A673 (cell line): ENCODE measurements at regions not wholly inside any gene's neighbourhood (a gene's known extent, or its start where the extent isn't known, plus 50 kb on each side); places are given as distances from the start of the nearest gene placed in this dataset.

Experiments
- BruUV-seq: library from RNA; stranded (reverse); fragments of 400-500 nt; replicated peaks from 2 replicates; lab custom pipeline; 2021; lab: Mats Ljungman, UMichigan
- CTCF ChIA-PET: fragments of 300-600 bp; sonication (Branson Sonifier 250); formaldehyde crosslinking; loops from one replicate; lab custom pipeline; 2022; ENCODE audit warnings: antibody characterized with exemption; lab: Charles Lee
- POLR2A ChIA-PET: fragments of 300-600 bp; sonication (Branson Sonifier 250); formaldehyde crosslinking; loops from one replicate; lab custom pipeline; 2022; ENCODE audit warnings: antibody characterized with exemption; ENCODE audit not compliant: low non-redundant PET; lab: Charles Lee
- DNase-seq: peaks from one replicate; pipeline ENCODE4 v3.0.0-alpha.2; 2015; ENCODE audit warnings: low spot score
- H3K27ac ChIP-seq: fragments of 200-600 bp; sonication (generic); 2 replicates; pipeline ENCODE4 v1.5.1; 2016; ENCODE audit warnings: mixed run types, low read depth, mild to moderate bottlenecking, mixed read lengths, antibody characterized with exemption, low read length; ENCODE audit not compliant: poor library complexity, severe bottlenecking
- H3K27me3 ChIP-seq: fragments of 200-600 bp; sonication (generic); replicated peaks from 2 replicates; pipeline ENCODE4 v1.6.1; 2017; ENCODE audit warnings: mixed run types, low read depth, mild to moderate bottlenecking, mixed read lengths, antibody characterized with exemption, low read length; ENCODE audit not compliant: insufficient read depth, poor library complexity
- H3K36me3 ChIP-seq: fragments of 200-600 bp; sonication (generic); 2 replicates; pipeline ENCODE4 v1.6.1; 2016; ENCODE audit warnings: mixed run types, mild to moderate bottlenecking, mixed read lengths, antibody characterized with exemption, low read length; ENCODE audit not compliant: insufficient read depth, poor library complexity, severe bottlenecking
- H3K4me1 ChIP-seq: fragments of 200-600 bp; sonication (generic); 2 replicates; pipeline ENCODE4 v1.6.1; 2017; ENCODE audit warnings: mixed run types, mild to moderate bottlenecking, mixed read lengths, antibody characterized with exemption, low read length; ENCODE audit not compliant: insufficient read depth, poor library complexity, severe bottlenecking
- H3K4me3 ChIP-seq: fragments of 200-600 bp; sonication (generic); 2 replicates; pipeline ENCODE4 v1.5.1; 2016; ENCODE audit warnings: low read depth, mixed run types, mild to moderate bottlenecking, mixed read lengths, low read length; ENCODE audit not compliant: poor library complexity, severe bottlenecking
- H3K9me3 ChIP-seq: fragments of 200-600 bp; sonication (generic); 2 replicates; pipeline ENCODE4 v1.6.1; 2016; ENCODE audit warnings: mixed run types, low read depth, mild to moderate bottlenecking, mixed read lengths, antibody characterized with exemption, low read length; ENCODE audit not compliant: poor library complexity, severe bottlenecking
- EZH2 ChIP-seq: fragments of 200-600 bp; sonication (generic); IDR thresholded peaks from 2 replicates; pipeline ENCODE4 v1.6.1; 2017; ENCODE audit warnings: borderline replicate concordance, low read depth, mild to moderate bottlenecking, mixed read lengths, antibody characterized with exemption, low read length; ENCODE audit not compliant: poor library complexity, severe bottlenecking
- intact Hi-C: fragments of 100-400 bp; cut with micrococcal nuclease; formaldehyde crosslinking; loops from one replicate; pipeline ENCODE4 v1.10.0; 2022; ENCODE audit not compliant: unreplicated experiment
- TF ChIP-seq, protein P1 (sequence below): fragments of 300-800, 200-600 bp; sonication (generic); conservative IDR thresholded peaks from 2 replicates; pipeline ENCODE4 v1.5.1; 2017; ENCODE audit warnings: low read depth, mild to moderate bottlenecking, antibody characterized with exemption, low read length, moderate library complexity, mixed read lengths

DNA sequence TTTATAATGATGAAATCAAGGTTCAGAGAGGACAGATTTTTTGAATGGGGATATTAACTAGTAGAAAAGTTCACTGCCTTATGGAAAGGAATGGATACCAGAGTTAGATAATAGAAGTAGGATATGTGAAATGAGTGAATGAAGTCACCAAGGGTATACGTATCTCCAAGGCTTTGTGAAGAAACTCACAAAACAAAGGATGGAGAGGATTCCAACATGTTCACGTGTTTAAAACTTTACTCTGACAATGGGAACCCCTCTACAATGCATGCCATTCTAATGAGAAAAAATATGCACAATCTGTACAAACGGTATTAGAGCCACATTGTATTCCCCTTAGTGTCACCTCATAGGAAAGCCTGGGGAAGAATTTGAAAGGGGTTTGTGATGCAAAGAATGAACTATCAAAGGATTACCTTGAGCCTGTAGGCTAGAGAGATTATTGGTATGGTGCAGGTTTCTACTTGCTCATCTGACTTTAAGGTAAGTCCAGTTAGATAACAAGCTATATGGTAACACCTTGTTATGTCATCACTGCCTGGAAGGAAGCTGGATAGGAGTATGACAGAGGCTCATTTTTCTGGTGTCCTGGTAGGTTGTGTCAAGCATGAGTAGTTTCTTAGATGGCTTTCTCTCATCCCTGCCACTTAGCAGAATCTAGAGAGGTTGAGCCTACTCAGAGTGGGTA lies 250.3 kb upstream of the SEMA6A start:
- Histone ChIP-seq H3K4me1 (no peaks in the 10 kb centered on the region), H3K27ac (no peak overlapping the region), H3K9me3 (no peaks in the 10 kb centered on the region), H3K27me3 (no peaks in the 10 kb centered on the region), H3K4me3 (no peak overlapping the region), H3K36me3 (no peaks in the 10 kb centered on the region)
- no TSS peak for BruUV-seq
- CTCF ChIA-PET: no interaction called here
- POLR2A ChIA-PET: no interaction called here
- intact Hi-C loops: no loop called here
- no peak for TF ChIP-seq EZH2
- TF ChIP-seq, protein P1, sequence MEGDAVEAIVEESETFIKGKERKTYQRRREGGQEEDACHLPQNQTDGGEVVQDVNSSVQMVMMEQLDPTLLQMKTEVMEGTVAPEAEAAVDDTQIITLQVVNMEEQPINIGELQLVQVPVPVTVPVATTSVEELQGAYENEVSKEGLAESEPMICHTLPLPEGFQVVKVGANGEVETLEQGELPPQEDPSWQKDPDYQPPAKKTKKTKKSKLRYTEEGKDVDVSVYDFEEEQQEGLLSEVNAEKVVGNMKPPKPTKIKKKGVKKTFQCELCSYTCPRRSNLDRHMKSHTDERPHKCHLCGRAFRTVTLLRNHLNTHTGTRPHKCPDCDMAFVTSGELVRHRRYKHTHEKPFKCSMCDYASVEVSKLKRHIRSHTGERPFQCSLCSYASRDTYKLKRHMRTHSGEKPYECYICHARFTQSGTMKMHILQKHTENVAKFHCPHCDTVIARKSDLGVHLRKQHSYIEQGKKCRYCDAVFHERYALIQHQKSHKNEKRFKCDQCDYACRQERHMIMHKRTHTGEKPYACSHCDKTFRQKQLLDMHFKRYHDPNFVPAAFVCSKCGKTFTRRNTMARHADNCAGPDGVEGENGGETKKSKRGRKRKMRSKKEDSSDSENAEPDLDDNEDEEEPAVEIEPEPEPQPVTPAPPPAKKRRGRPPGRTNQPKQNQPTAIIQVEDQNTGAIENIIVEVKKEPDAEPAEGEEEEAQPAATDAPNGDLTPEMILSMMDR: no peak
- no peak for DNase-seq

DNA sequence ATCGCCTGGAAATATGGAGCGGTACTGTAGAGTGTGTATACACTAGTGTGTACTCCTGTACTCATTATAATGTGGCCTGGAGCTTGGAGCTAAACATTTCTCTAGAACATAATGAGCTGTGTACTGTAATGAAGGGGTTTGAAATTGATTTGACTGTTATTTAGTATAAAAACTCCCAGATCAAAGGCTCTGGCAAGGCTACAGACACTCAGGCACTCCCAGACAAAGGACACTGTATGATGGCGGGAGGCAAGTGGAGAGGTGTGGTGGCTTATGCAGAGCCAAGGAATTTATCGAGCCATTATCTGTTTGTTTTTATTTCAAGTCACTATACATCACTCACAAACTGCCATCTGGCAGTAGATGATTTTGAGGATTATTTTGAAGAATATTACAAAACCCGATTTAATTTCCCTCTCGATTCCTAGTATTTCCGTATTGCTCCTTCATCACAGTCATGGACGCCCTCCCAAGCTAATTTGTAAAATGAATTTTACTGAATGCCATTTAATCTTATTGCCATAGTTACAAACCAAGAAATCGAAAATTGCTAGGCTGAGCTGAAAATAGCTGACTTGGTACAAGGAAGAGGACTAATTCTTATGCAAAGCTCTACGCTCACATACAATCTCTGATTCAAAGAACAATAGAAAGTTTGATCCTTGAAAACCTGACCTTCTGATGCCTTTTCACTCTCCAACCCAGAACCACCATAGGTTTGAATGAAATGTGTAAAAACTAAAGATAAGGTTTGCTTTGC lies 240.2 kb upstream of the SEMA6A start:
- POLR2A ChIA-PET: no interaction called here
- BruUV-seq: no TSS peak

DNA sequence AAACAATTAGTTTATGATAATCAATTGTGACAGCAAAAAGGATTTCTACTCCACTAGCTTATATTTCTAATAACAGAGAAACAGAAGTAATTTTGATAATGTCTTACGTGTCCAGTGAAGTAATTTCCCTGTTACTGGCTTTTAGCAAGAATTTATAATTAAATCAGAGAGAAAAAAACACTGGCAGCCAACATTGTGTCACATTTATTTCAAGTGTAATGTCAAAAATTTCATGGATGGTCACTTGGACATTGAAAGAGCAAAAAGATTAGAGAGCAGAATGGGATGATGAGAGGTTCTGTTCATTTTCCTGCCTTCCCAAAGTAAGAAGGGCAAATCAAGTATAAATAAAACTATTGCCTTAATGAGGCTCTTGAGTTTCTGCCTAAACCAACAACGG lies 239.3 kb upstream of the SEMA6A start:
- ChIA-PET POLR2A (no interaction called here), CTCF (no interaction called here)
- no TSS peak for BruUV-seq
- Histone ChIP-seq H3K36me3 (no peaks in the 10 kb centered on the region), H3K9me3 (no peaks in the 10 kb centered on the region), H3K27ac (no peak overlapping the region), H3K4me3 (no peak overlapping the region), H3K4me1 (no peaks in the 10 kb centered on the region), H3K27me3 (no peaks in the 10 kb centered on the region)
- no peak for TF ChIP-seq EZH2
- TF ChIP-seq, protein P1: no peak
- intact Hi-C loops: no loop called here
- no peak for DNase-seq

More for the DNA sequence above, 240.2 kb upstream of the SEMA6A start:
- Histone ChIP-seq H3K27ac (no peak overlapping the region), H3K36me3 (no peaks in the 10 kb centered on the region), H3K27me3 (no peaks in the 10 kb centered on the region), H3K4me1 (no peaks in the 10 kb centered on the region), H3K4me3 (no peak overlapping the region), H3K9me3 (no peaks in the 10 kb centered on the region)
- no peak for DNase-seq
- TF ChIP-seq EZH2: no peak
- TF ChIP-seq, protein P1: no peak
- CTCF ChIA-PET: no interaction called here
- intact Hi-C loops: no loop called here
